PFSK-1 (cell line): ENCODE measurements at regions not wholly inside any gene's neighbourhood (a gene's known extent, or its start where the extent isn't known, plus 50 kb on each side); places are given as distances from the start of the nearest gene placed in this dataset.

Source experiments
- FOXP2 ChIP-seq: optimal IDR thresholded peaks from 2 replicates; pipeline ENCODE3; 2011; ENCODE audit warnings: borderline replicate concordance, control low read depth, inconsistent platforms; ENCODE audit not compliant: insufficient read depth; ENCODE audit errors: extremely low read length, extremely low read depth
- POLR2AphosphoS5 ChIP-seq: IDR thresholded peaks from 2 replicates; pipeline ENCODE4 v1.6.1; 2012; ENCODE audit warnings: low read depth, mild to moderate bottlenecking, control low read depth, low read length, moderate library complexity
- REST ChIP-seq, 2 experiments: IDR thresholded peaks; 2 replicates each; pipeline versions ENCODE4 v1.6.1 to v1.8.0; 2011 to 2012; ENCODE audit warnings: low read depth in 2 of 2, low read length in 2 of 2, control low read depth in 1 of 2, inconsistent platforms in 1 of 2, mild to moderate bottlenecking in 1 of 2, moderate library complexity in 1 of 2; ENCODE audit not compliant: insufficient read depth in 1 of 2
- SIN3A ChIP-seq: IDR thresholded peaks from 2 replicates; pipeline ENCODE4 v1.6.1; 2012; ENCODE audit warnings: mild to moderate bottlenecking, low read length, moderate library complexity, borderline replicate concordance; ENCODE audit not compliant: insufficient read depth
- TAF1 ChIP-seq: IDR thresholded peaks from 2 replicates; pipeline ENCODE4 v1.6.1; 2012; ENCODE audit warnings: low read length, control low read depth, borderline replicate concordance; ENCODE audit not compliant: insufficient read depth

GRCh38 chr4:111681751-111682150 is 463.5 kb upstream of the FAM241A start:
- TF ChIP-seq POLR2AphosphoS5 (no peak), TAF1 (no peak), FOXP2 (no peak), SIN3A (no peak), REST (IDR thresholded peaks at IDR 0.05; ENCODE audit: insufficient read depth in 1 of 2, low read depth in 2 of 2, low read length in 2 of 2) (no peak)
